CD4-positive, alpha-beta T cell (primary cell): ENCODE measurements at regions not wholly inside any gene's neighbourhood (a gene's known extent, or its start where the extent isn't known, plus 50 kb on each side); places are given as distances from the start of the nearest gene placed in this dataset.

Source experiments
- ATAC-seq: fragments of 200-7000 bp; cut with Tn5 transposase; one replicate; pipeline ENCODE4 v1.10.0; 2022; ENCODE audit warnings: mild to moderate bottlenecking; ENCODE audit not compliant: poor library complexity
- CTCF ChIA-PET: fragments of 350-600 bp; sonication (Branson Sonifier 250); formaldehyde crosslinking; loops from one replicate; lab custom pipeline; 2021; ENCODE audit warnings: antibody characterized with exemption, inconsistent platforms; lab: Charles Lee
- POLR2A ChIA-PET: fragments of 350-600 bp; sonication (Branson Sonifier 250); formaldehyde crosslinking; loops from one replicate; lab custom pipeline; 2021; ENCODE audit warnings: antibody characterized with exemption, inconsistent platforms; lab: Charles Lee
- DNase-seq, 14 experiments: peaks; one replicate each; pipeline ENCODE4 v3.0.0-alpha.2; 2013 to 2020; ENCODE audit warnings: mixed read lengths in 2 of 14
- H3K27ac ChIP-seq, 2 donors: one replicate each; pipeline versions ENCODE4 v1.5.1 to v1.7.0; 2013; ENCODE audit warnings: low read length in 2 of 2, low read depth in 1 of 2, mild to moderate bottlenecking in 1 of 2
- H3K27me3 ChIP-seq, 2 experiments: 1 replicate in 1 of 2; 2 replicates in 1 of 2; pipeline versions ENCODE4 v1.6.1 to v1.7.0; 2013; ENCODE audit warnings: low read length in 2 of 2, control low read depth in 1 of 2, mild to moderate bottlenecking in 1 of 2, moderate library complexity in 1 of 2; ENCODE audit not compliant: insufficient read depth in 2 of 2, control insufficient read depth in 1 of 2
- H3K36me3 ChIP-seq: one replicate; pipeline ENCODE4 v1.6.1; 2013; ENCODE audit warnings: low read length, control low read depth; ENCODE audit not compliant: insufficient read depth
- H3K4me1 ChIP-seq: one replicate; pipeline ENCODE4 v1.6.1; 2013; ENCODE audit warnings: low read length, control low read depth; ENCODE audit not compliant: insufficient read depth
- H3K4me3 ChIP-seq: one replicate; pipeline ENCODE4 v1.5.1; 2013; ENCODE audit warnings: mild to moderate bottlenecking, low read length, moderate library complexity
- H3K9me3 ChIP-seq, 2 experiments: 1 replicate in 1 of 2; 2 replicates in 1 of 2; pipeline versions ENCODE4 v1.6.1 to v1.7.0; 2013; ENCODE audit warnings: low read length in 2 of 2, mild to moderate bottlenecking in 2 of 2, control low read depth in 1 of 2, moderate library complexity in 1 of 2; ENCODE audit not compliant: control insufficient read depth in 1 of 2, insufficient read depth in 1 of 2
- H3K27ac Mint-ChIP-seq: one replicate; pipeline ENCODE4 v1.8.0; 2020; ENCODE audit warnings: mixed read lengths
- H3K27me3 Mint-ChIP-seq: one replicate; pipeline ENCODE4 v1.8.0; 2021; ENCODE audit warnings: mixed read lengths
- H3K36me3 Mint-ChIP-seq: one replicate; pipeline ENCODE4 v1.8.0; 2021; ENCODE audit warnings: low read depth, mixed read lengths
- H3K4me1 Mint-ChIP-seq: one replicate; pipeline ENCODE4 v1.8.0; 2021; ENCODE audit warnings: low read depth, mixed read lengths
- H3K4me3 Mint-ChIP-seq: one replicate; pipeline ENCODE4 v1.8.0; 2020; ENCODE audit warnings: mild to moderate bottlenecking, mixed read lengths
- H3K9me3 Mint-ChIP-seq: one replicate; pipeline ENCODE4 v1.8.0; 2020; ENCODE audit warnings: mixed read lengths
- CTCF ChIP-seq: fragments of 200-600 bp; IDR thresholded peaks from one replicate; pipeline ENCODE4 v1.8.0; 2022; ENCODE audit warnings: antibody characterized with exemption, mild to moderate bottlenecking
- intact Hi-C, 2 experiments: fragments of 100-400 bp; cut with DNase I in 1 of 2; cut with micrococcal nuclease in 1 of 2; formaldehyde crosslinking; loops; one replicate each; pipeline versions ENCODE4 v1.15.1 to v1.9.0; 2023 to 2025; cut with DNase I, micrococcal nuclease

DNA sequence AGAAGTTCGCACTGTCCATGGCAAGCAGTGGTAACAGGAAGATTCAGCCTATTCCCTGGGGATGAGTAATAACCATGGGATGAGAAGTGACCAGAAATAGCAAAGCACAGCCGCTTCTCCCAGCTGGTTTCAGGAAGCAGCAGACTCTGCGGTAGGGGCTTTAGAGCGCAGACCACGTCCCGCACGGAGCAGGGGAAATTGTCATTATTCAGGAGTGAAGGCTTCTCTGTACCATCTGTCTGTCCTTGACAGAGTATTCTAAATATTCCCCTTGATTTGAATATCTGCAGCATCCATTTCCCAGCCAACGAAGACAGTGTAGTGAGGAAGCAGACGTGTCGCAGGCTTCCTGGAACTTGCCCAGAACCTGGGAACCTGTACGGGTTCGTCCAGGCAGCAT lies 159.6 kb downstream of the NXNL2 start:
- intact Hi-C loops: no loop called here
- Histone ChIP-seq H3K27me3 (peaks cover 2 to 3% of the 10 kb centered on the region in 2 experiments), H3K9me3 (peaks cover 0 to 7% of the 10 kb centered on the region in 2 experiments), H3K27ac (no peak overlapping the region), H3K36me3 (no peaks in the 10 kb centered on the region), H3K4me3 (no peak overlapping the region), H3K4me1 (no peaks in the 10 kb centered on the region)
- no peaks in the 10 kb centered on the region for H3K4me1 Mint-ChIP-seq
- ChIA-PET CTCF (no interaction called here), POLR2A (no interaction called here)
- no peak overlapping the region for H3K4me3 Mint-ChIP-seq
- ATAC-seq (no peak), DNase-seq (no peak)
- no peak overlapping the region for H3K27ac Mint-ChIP-seq
- peaks cover 37% of the 10 kb centered on the region for H3K27me3 Mint-ChIP-seq
- TF ChIP-seq CTCF: no peak
- peaks cover 2% of the 10 kb centered on the region for H3K9me3 Mint-ChIP-seq
- H3K36me3 Mint-ChIP-seq: no peaks in the 10 kb centered on the region

GRCh38 chr9:88696501-88696900 lies 161.5 kb downstream of the NXNL2 start:
- TF ChIP-seq CTCF: no peak
- peaks cover 2 to 3% of the 10 kb centered on the region in 2 experiments for H3K27me3 ChIP-seq
- no peaks in the 10 kb centered on the region for H3K4me1 ChIP-seq
- no peak overlapping the region for H3K4me3 ChIP-seq
- ATAC-seq: no peak
- peaks cover 0 to 7% of the 10 kb centered on the region in 2 experiments for H3K9me3 ChIP-seq
- Mint-ChIP-seq H3K4me3 (no peak overlapping the region), H3K36me3 (no peaks in the 10 kb centered on the region), H3K9me3 (peaks cover 2% of the 10 kb centered on the region), H3K27ac (no peak overlapping the region), H3K27me3 (peaks cover 37% of the 10 kb centered on the region), H3K4me1 (no peaks in the 10 kb centered on the region)
- ChIA-PET POLR2A (no interaction called here), CTCF (no interaction called here)
- no peaks in the 10 kb centered on the region for H3K36me3 ChIP-seq
- DNase-seq: no peak
- H3K27ac ChIP-seq: no peak overlapping the region
- intact Hi-C loops: no loop called here

DNA sequence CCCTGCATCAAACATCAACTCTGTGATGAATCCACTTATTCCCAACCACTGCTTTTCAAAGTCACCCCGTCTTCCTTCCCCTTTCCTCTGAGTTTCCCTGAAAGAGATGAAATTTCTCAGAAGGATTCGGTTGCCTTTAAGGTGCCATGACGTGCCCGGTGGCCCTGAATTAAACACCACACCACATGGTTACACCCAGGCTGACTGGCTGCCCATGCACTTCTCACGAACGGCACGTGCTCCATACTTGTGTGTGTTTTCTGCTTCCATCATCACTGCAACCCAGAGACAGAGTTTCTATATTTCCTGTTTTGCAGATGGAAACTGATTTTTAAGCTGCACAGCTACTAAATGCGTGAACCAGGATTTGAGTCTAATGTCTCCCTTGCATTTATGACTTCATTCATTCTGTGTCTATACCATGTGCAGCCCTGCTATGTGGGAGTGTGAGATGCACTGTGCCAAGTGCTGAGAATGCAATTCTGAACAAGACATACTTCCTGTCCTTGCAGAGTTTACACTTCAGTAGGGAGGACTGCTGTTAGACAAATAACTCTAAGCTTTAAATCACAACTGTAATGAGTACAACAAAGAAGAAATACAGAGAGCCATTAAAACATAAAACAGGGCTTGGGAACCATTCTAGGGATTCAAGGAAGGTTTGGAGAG lies 162.9 kb downstream of the NXNL2 start:
- ATAC-seq: no peak
- Histone ChIP-seq H3K9me3 (peaks cover 0 to 7% of the 10 kb centered on the region in 2 experiments), H3K4me1 (no peaks in the 10 kb centered on the region), H3K27ac (no peak overlapping the region), H3K27me3 (peaks cover 2 to 3% of the 10 kb centered on the region in 2 experiments), H3K36me3 (no peaks in the 10 kb centered on the region), H3K4me3 (no peak overlapping the region)
- no peak overlapping the region for H3K27ac Mint-ChIP-seq
- H3K36me3 Mint-ChIP-seq: no peaks in the 10 kb centered on the region
- intact Hi-C loops: no loop called here
- POLR2A ChIA-PET: no interaction called here
- peaks cover 2% of the 10 kb centered on the region for H3K9me3 Mint-ChIP-seq
- H3K4me3 Mint-ChIP-seq: no peak overlapping the region
- no peak for TF ChIP-seq CTCF
- DNase-seq: no peak
- CTCF ChIA-PET: no interaction called here
- no peaks in the 10 kb centered on the region for H3K4me1 Mint-ChIP-seq
- H3K27me3 Mint-ChIP-seq: peaks cover 41% of the 10 kb centered on the region
